MCF 10A (cell line): ENCODE measurements at regions not wholly inside any gene's neighbourhood (a gene's known extent, or its start where the extent isn't known, plus 50 kb on each side); places are given as distances from the start of the nearest gene placed in this dataset.
"Not testable (repeated sequence)": the region's sequence is repeated elsewhere in the genome, so short reads cannot be mapped to it uniquely, and the experiment has no call there.

ENCODE experiments used
- BruUV-seq: library from RNA; stranded (reverse); fragments of 400-500 nt; replicated peaks from 2 replicates; lab custom pipeline; 2021; lab: Mats Ljungman, UMichigan
- CTCF ChIA-PET: fragments of 300-600 bp; sonication (Branson Sonifier 250); formaldehyde crosslinking; extraction: SDS; loops from one replicate; lab custom pipeline; 2021; ENCODE audit warnings: antibody characterized with exemption, inconsistent platforms; lab: Yijun Ruan, JAX
- POLR2A ChIA-PET: fragments of 300-600, 350-650 bp; sonication (Branson Sonifier 250); formaldehyde crosslinking; extraction: SDS; loops from one replicate; lab custom pipeline; 2020; ENCODE audit warnings: antibody characterized with exemption, inconsistent platforms; lab: Yijun Ruan, JAX
- DNase-seq: peaks from one replicate; pipeline ENCODE4 v3.0.0-alpha.2; 2018; ENCODE audit not compliant: unreplicated experiment
- H3K27ac Mint-ChIP-seq: one replicate; pipeline ENCODE4 v1.8.0; 2022; ENCODE audit warnings: mild to moderate bottlenecking, low read depth, mixed read lengths; ENCODE audit not compliant: unreplicated experiment
- H3K27me3 Mint-ChIP-seq: one replicate; pipeline ENCODE4 v1.8.0; 2022; ENCODE audit warnings: mixed read lengths; ENCODE audit not compliant: insufficient read depth, unreplicated experiment
- H3K36me3 Mint-ChIP-seq: one replicate; pipeline ENCODE4 v1.8.0; 2022; ENCODE audit warnings: mild to moderate bottlenecking, moderate library complexity, mixed read lengths; ENCODE audit not compliant: insufficient read depth, unreplicated experiment
- H3K4me1 Mint-ChIP-seq: one replicate; pipeline ENCODE4 v1.8.0; 2022; ENCODE audit warnings: mixed read lengths; ENCODE audit not compliant: insufficient read depth, unreplicated experiment
- H3K4me3 Mint-ChIP-seq: one replicate; pipeline ENCODE4 v1.8.0; 2022; ENCODE audit warnings: mild to moderate bottlenecking, moderate library complexity, mixed read lengths; ENCODE audit not compliant: unreplicated experiment
- H3K9me3 Mint-ChIP-seq: one replicate; pipeline ENCODE4 v1.8.0; 2022; ENCODE audit warnings: mixed read lengths; ENCODE audit not compliant: unreplicated experiment
- intact Hi-C: fragments of 100-400 bp; cut with micrococcal nuclease; formaldehyde crosslinking; loops from 2 replicates; pipeline ENCODE4 v1.14.1; 2022
- TF ChIP-seq, protein P1 (sequence below): fragments of 200-600 bp; IDR thresholded peaks from one replicate; pipeline ENCODE4 v1.8.0; 2022; ENCODE audit warnings: antibody characterized with exemption, mild to moderate bottlenecking; ENCODE audit not compliant: unreplicated experiment

DNA sequence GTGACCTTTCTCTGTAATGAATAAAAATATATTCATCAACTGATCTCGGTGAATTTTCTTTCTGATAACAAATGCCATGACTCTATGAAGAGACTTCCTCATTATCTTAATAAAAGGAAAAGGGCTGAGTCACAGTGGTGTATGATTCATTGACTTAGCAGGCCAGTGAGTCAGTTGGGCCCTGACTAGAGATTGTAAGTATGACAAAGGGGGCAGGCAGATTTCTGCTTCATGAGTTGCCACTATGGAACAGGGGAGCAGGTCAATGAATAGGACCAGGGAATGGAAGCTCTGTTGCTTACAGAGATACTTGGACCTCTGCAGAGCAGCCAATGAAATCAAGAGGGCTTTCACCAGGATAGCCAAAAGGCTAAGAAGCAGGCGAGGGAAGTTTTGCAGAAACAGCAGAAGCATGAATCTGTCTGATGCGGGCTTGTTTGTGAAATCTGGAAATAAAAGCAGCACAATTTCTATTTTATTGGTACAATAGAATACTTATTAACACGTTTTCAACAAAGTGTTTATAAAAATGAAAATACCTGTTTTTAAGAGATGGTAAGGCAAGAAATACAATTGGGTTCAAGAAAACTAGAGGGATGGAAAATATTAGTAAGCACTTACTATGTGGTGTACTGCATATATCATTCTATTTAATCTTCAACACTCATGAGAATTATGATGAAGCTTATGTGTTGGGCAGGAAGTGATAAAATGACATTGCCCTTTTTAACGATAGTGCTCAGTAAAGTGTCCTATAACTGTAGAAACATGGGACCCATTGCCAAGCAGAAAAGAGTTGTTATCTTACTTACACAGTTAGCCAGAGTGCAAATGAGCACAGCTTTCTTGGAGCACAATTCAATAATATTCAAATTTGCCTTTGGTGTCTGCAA lies 169.8 kb upstream of the MYRIP start:
- CTCF ChIA-PET, result interaction anchor here (0.7 to 1.5 kb wide), 11 partner anchors 12 to 365 kb away, joined by 3 to 6 read pairs (median 4); no protein-coding TSS in a partner anchor
- TF ChIP-seq, protein P1, sequence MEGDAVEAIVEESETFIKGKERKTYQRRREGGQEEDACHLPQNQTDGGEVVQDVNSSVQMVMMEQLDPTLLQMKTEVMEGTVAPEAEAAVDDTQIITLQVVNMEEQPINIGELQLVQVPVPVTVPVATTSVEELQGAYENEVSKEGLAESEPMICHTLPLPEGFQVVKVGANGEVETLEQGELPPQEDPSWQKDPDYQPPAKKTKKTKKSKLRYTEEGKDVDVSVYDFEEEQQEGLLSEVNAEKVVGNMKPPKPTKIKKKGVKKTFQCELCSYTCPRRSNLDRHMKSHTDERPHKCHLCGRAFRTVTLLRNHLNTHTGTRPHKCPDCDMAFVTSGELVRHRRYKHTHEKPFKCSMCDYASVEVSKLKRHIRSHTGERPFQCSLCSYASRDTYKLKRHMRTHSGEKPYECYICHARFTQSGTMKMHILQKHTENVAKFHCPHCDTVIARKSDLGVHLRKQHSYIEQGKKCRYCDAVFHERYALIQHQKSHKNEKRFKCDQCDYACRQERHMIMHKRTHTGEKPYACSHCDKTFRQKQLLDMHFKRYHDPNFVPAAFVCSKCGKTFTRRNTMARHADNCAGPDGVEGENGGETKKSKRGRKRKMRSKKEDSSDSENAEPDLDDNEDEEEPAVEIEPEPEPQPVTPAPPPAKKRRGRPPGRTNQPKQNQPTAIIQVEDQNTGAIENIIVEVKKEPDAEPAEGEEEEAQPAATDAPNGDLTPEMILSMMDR, result no peak
- DNase-seq, result peak; percentile 92
- H3K27me3 Mint-ChIP-seq, result no peaks in the 10 kb centered on the region
- H3K4me3 Mint-ChIP-seq, result no peak overlapping the region
- peak overlapping the region; percentile 35 for H3K27ac Mint-ChIP-seq
- no TSS peak for BruUV-seq
- H3K4me1 Mint-ChIP-seq, result peaks cover 22% of the 10 kb centered on the region
- POLR2A ChIA-PET, result interaction anchor here (0.6 to 1.8 kb wide), 4 partner anchors 13 to 1779 kb away, joined by 3 to 6 read pairs (median 4); no protein-coding TSS in a partner anchor
- H3K36me3 Mint-ChIP-seq, result no peaks in the 10 kb centered on the region
- intact Hi-C loops, result loop anchor here (2.0 to 10.0 kb wide), 3 partner anchors 175 to 675 kb away; no protein-coding TSS in a partner anchor
- H3K9me3 Mint-ChIP-seq, result no peaks in the 10 kb centered on the region

- CTCF ChIA-PET, result interaction anchor here (0.7 kb wide), 2 partner anchors 9 to 538 kb away, joined by 3 read pairs; no protein-coding TSS in a partner anchor
- intact Hi-C loops, result no loop called here
- H3K4me1 Mint-ChIP-seq, result peaks cover 22% of the 10 kb centered on the region
- POLR2A ChIA-PET, result interaction anchor here (0.6 kb wide), 2 partner anchors 9 to 213 kb away, joined by 3 to 4 read pairs; no protein-coding TSS in a partner anchor
- no peak overlapping the region for H3K27ac Mint-ChIP-seq
- no TSS peak for BruUV-seq
- DNase-seq, result no peak
- no peaks in the 10 kb centered on the region for H3K27me3 Mint-ChIP-seq
- no peaks in the 10 kb centered on the region for H3K36me3 Mint-ChIP-seq
- H3K9me3 Mint-ChIP-seq, result no peaks in the 10 kb centered on the region
- H3K4me3 Mint-ChIP-seq, result no peak overlapping the region
- TF ChIP-seq, protein P1, result no peak
Measured at GRCh38 chr3:39641274-39641673, 168.1 kb upstream of the MYRIP start.

- TF ChIP-seq, protein P1, result no peak
- Mint-ChIP-seq H3K27ac (no peak overlapping the region), H3K27me3 (no peaks in the 10 kb centered on the region), H3K9me3 (no peaks in the 10 kb centered on the region), H3K4me1 (peaks cover 12% of the 10 kb centered on the region), H3K36me3 (no peaks in the 10 kb centered on the region), H3K4me3 (no peak overlapping the region)
- CTCF ChIA-PET, result interaction anchor here (1.4 kb wide), 1 partner anchor 534 kb away, joined by 3 read pairs; no protein-coding TSS in a partner anchor
- POLR2A ChIA-PET, result no interaction called here
- DNase-seq, result peak; percentile 38
- no TSS peak for BruUV-seq
- intact Hi-C loops, result no loop called here
Measured at GRCh38 chr3:39644176-39644575, 165.2 kb upstream of the MYRIP start.

DNA sequence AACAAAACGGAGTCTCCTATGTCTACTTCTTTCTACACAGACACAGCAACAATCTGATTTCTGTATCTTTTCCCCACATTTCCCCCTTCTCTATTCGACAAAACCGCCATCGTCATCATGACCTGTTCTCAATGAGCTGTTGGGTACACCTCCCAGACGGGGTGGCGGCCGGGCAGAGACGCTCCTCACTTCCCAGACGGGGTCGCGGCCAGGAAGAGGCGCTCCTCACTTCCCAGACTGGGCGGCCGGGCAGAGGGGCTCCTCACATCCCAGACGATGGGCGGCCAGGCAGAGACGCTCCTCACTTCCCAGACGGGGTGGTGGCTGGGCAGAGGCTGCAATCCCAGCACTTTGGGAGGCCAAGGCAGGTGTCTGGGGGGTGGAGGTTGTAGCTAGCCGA lies 158.2 kb upstream of the MYRIP start:
- H3K4me1 Mint-ChIP-seq, CTCF ChIA-PET, H3K27ac Mint-ChIP-seq, H3K9me3 Mint-ChIP-seq, intact Hi-C loops, BruUV-seq, H3K36me3 Mint-ChIP-seq, POLR2A ChIA-PET, H3K4me3 Mint-ChIP-seq, H3K27me3 Mint-ChIP-seq, DNase-seq: not testable (repeated sequence)
